Left lobe of liver (tissue), 2 donors: ENCODE measurements at regions not wholly inside any gene's neighbourhood (a gene's known extent, or its start where the extent isn't known, plus 50 kb on each side); places are given as distances from the start of the nearest gene placed in this dataset.

Experiments used
- ATAC-seq: fragments of 200-7000 bp; cut with Tn5 transposase; one replicate; pipeline ENCODE4 v1.9.1; 2020; ENCODE audit warnings: mild to moderate bottlenecking, moderate library complexity
- DNase-seq: peaks from one replicate; pipeline ENCODE4 v3.0.0-alpha.2; 2020; ENCODE audit warnings: low spot score
- donor health status: DM: no; HTN: no; CAD: no; lungs with moderate emphysema.
- donor health status: DM: no; HTN: yes; CAD: no.

- ATAC-seq (no peak), DNase-seq (no peak)
These were observed 140.4 kb downstream of the RGS9 start for GRCh38 chr17:65277576-65277975.
